ENCODE measurements at regions not wholly inside any gene's neighbourhood (a gene's known extent, or its start where the extent isn't known, plus 50 kb on each side); places are given as distances from the start of the nearest gene placed in this dataset.

- no peaks in the 10 kb centered on the region for H3K4me1 Mint-ChIP-seq (ENCODE audit: low read depth)
- H3K36me3 Mint-ChIP-seq (ENCODE audit: low read depth), result no peaks in the 10 kb centered on the region
- no peak overlapping the region for H3K27ac Mint-ChIP-seq
- no peaks in the 10 kb centered on the region for H3K27me3 Mint-ChIP-seq (ENCODE audit: low read depth)
- intact Hi-C loops (cut with micrococcal nuclease), result no loop called here
- H3K4me3 Mint-ChIP-seq (ENCODE audit: low read depth), result no peak overlapping the region
- no peaks in the 10 kb centered on the region for H3K9me3 Mint-ChIP-seq
- DNase-seq (ENCODE audit: low spot score), result no peak
Observed at GRCh38 chr2:58951722-58952121, 710.6 kb upstream of the FANCL start.

GRCh38 chr2:58950795-58951462 lies 709.8 kb upstream of the FANCL start:
- intact Hi-C loops (cut with micrococcal nuclease), result no loop called here
- no peaks in the 10 kb centered on the region for H3K36me3 Mint-ChIP-seq (ENCODE audit: low read depth)
- no peak overlapping the region for H3K4me3 Mint-ChIP-seq (ENCODE audit: low read depth)
- H3K4me1 Mint-ChIP-seq (ENCODE audit: low read depth), result no peaks in the 10 kb centered on the region
- no peak for DNase-seq (ENCODE audit: low spot score)
- H3K27ac Mint-ChIP-seq, result no peak overlapping the region
- no peaks in the 10 kb centered on the region for H3K9me3 Mint-ChIP-seq
- no peaks in the 10 kb centered on the region for H3K27me3 Mint-ChIP-seq (ENCODE audit: low read depth)

GRCh38 chr2:58939388-58939787 lies 698.3 kb upstream of the FANCL start:
- H3K9me3 Mint-ChIP-seq, result no peaks in the 10 kb centered on the region
- DNase-seq (ENCODE audit: low spot score), result no peak

GRCh38 chr2:58938988-58939387 lies 697.9 kb upstream of the FANCL start:
- Mint-ChIP-seq H3K36me3 (ENCODE audit: low read depth) (no peaks in the 10 kb centered on the region), H3K27ac (no peak overlapping the region), H3K27me3 (ENCODE audit: low read depth) (no peaks in the 10 kb centered on the region), H3K4me3 (ENCODE audit: low read depth) (no peak overlapping the region), H3K9me3 (no peaks in the 10 kb centered on the region), H3K4me1 (ENCODE audit: low read depth) (no peaks in the 10 kb centered on the region)
- intact Hi-C loops (cut with micrococcal nuclease), result no loop called here
- DNase-seq (ENCODE audit: low spot score), result no peak

More at GRCh38 chr2:58939388-58939787, 698.3 kb upstream of the FANCL start:
- H3K4me1 Mint-ChIP-seq (ENCODE audit: low read depth), result no peaks in the 10 kb centered on the region
- H3K4me3 Mint-ChIP-seq (ENCODE audit: low read depth), result no peak overlapping the region
- no peaks in the 10 kb centered on the region for H3K27me3 Mint-ChIP-seq (ENCODE audit: low read depth)
- no peaks in the 10 kb centered on the region for H3K36me3 Mint-ChIP-seq (ENCODE audit: low read depth)
- intact Hi-C loops (cut with micrococcal nuclease), result no loop called here
- H3K27ac Mint-ChIP-seq, result no peak overlapping the region

GRCh38 chr2:58932801-58933200 lies 691.7 kb upstream of the FANCL start:
- H3K4me1 Mint-ChIP-seq (ENCODE audit: low read depth), result no peaks in the 10 kb centered on the region
- no peaks in the 10 kb centered on the region for H3K9me3 Mint-ChIP-seq
- no peak overlapping the region for H3K27ac Mint-ChIP-seq
- no peak for DNase-seq (ENCODE audit: low spot score)
- no peaks in the 10 kb centered on the region for H3K36me3 Mint-ChIP-seq (ENCODE audit: low read depth)
- no peaks in the 10 kb centered on the region for H3K27me3 Mint-ChIP-seq (ENCODE audit: low read depth)
- no peak overlapping the region for H3K4me3 Mint-ChIP-seq (ENCODE audit: low read depth)
- intact Hi-C loops (cut with micrococcal nuclease), result no loop called here

GRCh38 chr2:58930537-58930936 lies 689.4 kb upstream of the FANCL start:
- H3K9me3 Mint-ChIP-seq, result no peaks in the 10 kb centered on the region
- no peaks in the 10 kb centered on the region for H3K4me1 Mint-ChIP-seq (ENCODE audit: low read depth)
- intact Hi-C loops (cut with micrococcal nuclease), result no loop called here
- no peaks in the 10 kb centered on the region for H3K36me3 Mint-ChIP-seq (ENCODE audit: low read depth)
- no peaks in the 10 kb centered on the region for H3K27me3 Mint-ChIP-seq (ENCODE audit: low read depth)
- no peak overlapping the region for H3K27ac Mint-ChIP-seq
- H3K4me3 Mint-ChIP-seq (ENCODE audit: low read depth), result no peak overlapping the region
- no peak for DNase-seq (ENCODE audit: low spot score)

GRCh38 chr2:58928973-58929372 lies 687.8 kb upstream of the FANCL start:
- Mint-ChIP-seq H3K9me3 (no peaks in the 10 kb centered on the region), H3K27me3 (ENCODE audit: low read depth) (no peaks in the 10 kb centered on the region), H3K4me1 (ENCODE audit: low read depth) (no peaks in the 10 kb centered on the region), H3K27ac (no peak overlapping the region), H3K36me3 (ENCODE audit: low read depth) (no peaks in the 10 kb centered on the region), H3K4me3 (ENCODE audit: low read depth) (no peak overlapping the region)
- DNase-seq (ENCODE audit: low spot score), result no peak
- intact Hi-C loops (cut with micrococcal nuclease), result no loop called here

GRCh38 chr2:58928391-58928790 lies 687.3 kb upstream of the FANCL start:
- Mint-ChIP-seq H3K4me1 (ENCODE audit: low read depth) (no peaks in the 10 kb centered on the region), H3K27me3 (ENCODE audit: low read depth) (no peaks in the 10 kb centered on the region), H3K4me3 (ENCODE audit: low read depth) (no peak overlapping the region), H3K36me3 (ENCODE audit: low read depth) (no peaks in the 10 kb centered on the region), H3K27ac (no peak overlapping the region), H3K9me3 (no peaks in the 10 kb centered on the region)
- intact Hi-C loops (cut with micrococcal nuclease), result no loop called here
- no peak for DNase-seq (ENCODE audit: low spot score)

- H3K4me1 Mint-ChIP-seq (ENCODE audit: low read depth), result no peaks in the 10 kb centered on the region
- H3K27me3 Mint-ChIP-seq (ENCODE audit: low read depth), result no peaks in the 10 kb centered on the region
- DNase-seq (ENCODE audit: low spot score), result no peak
- H3K36me3 Mint-ChIP-seq (ENCODE audit: low read depth), result no peaks in the 10 kb centered on the region
- no peaks in the 10 kb centered on the region for H3K9me3 Mint-ChIP-seq
- H3K4me3 Mint-ChIP-seq (ENCODE audit: low read depth), result no peak overlapping the region
- no peak overlapping the region for H3K27ac Mint-ChIP-seq
- intact Hi-C loops (cut with micrococcal nuclease), result no loop called here
Observed at GRCh38 chr2:58926112-58926511, 685.0 kb upstream of the FANCL start.

GRCh38 chr2:58925676-58926081 lies 684.6 kb upstream of the FANCL start:
- no peaks in the 10 kb centered on the region for H3K9me3 Mint-ChIP-seq
- H3K4me1 Mint-ChIP-seq (ENCODE audit: low read depth), result no peaks in the 10 kb centered on the region
- DNase-seq (ENCODE audit: low spot score), result no peak
- no peak overlapping the region for H3K27ac Mint-ChIP-seq
- no peaks in the 10 kb centered on the region for H3K36me3 Mint-ChIP-seq (ENCODE audit: low read depth)
- H3K4me3 Mint-ChIP-seq (ENCODE audit: low read depth), result no peak overlapping the region
- intact Hi-C loops (cut with micrococcal nuclease), result no loop called here
- no peaks in the 10 kb centered on the region for H3K27me3 Mint-ChIP-seq (ENCODE audit: low read depth)

- no peaks in the 10 kb centered on the region for H3K9me3 Mint-ChIP-seq
- H3K27ac Mint-ChIP-seq, result no peak overlapping the region
- DNase-seq (ENCODE audit: low spot score), result no peak
- no peaks in the 10 kb centered on the region for H3K27me3 Mint-ChIP-seq (ENCODE audit: low read depth)
- no peak overlapping the region for H3K4me3 Mint-ChIP-seq (ENCODE audit: low read depth)
- intact Hi-C loops (cut with micrococcal nuclease), result no loop called here
- H3K4me1 Mint-ChIP-seq (ENCODE audit: low read depth), result no peaks in the 10 kb centered on the region
- no peaks in the 10 kb centered on the region for H3K36me3 Mint-ChIP-seq (ENCODE audit: low read depth)
Observed at GRCh38 chr2:58923869-58924268, 682.7 kb upstream of the FANCL start.

GRCh38 chr2:58922245-58922644 lies 681.1 kb upstream of the FANCL start:
- no peaks in the 10 kb centered on the region for H3K9me3 Mint-ChIP-seq
- no peaks in the 10 kb centered on the region for H3K27me3 Mint-ChIP-seq (ENCODE audit: low read depth)
- intact Hi-C loops (cut with micrococcal nuclease), result no loop called here
- H3K27ac Mint-ChIP-seq, result no peak overlapping the region
- no peaks in the 10 kb centered on the region for H3K36me3 Mint-ChIP-seq (ENCODE audit: low read depth)
- no peak overlapping the region for H3K4me3 Mint-ChIP-seq (ENCODE audit: low read depth)
- no peaks in the 10 kb centered on the region for H3K4me1 Mint-ChIP-seq (ENCODE audit: low read depth)
- no peak for DNase-seq (ENCODE audit: low spot score)

GRCh38 chr2:58921676-58922075 lies 680.6 kb upstream of the FANCL start:
- Mint-ChIP-seq H3K27ac (no peak overlapping the region), H3K4me3 (ENCODE audit: low read depth) (no peak overlapping the region), H3K4me1 (ENCODE audit: low read depth) (no peaks in the 10 kb centered on the region), H3K27me3 (ENCODE audit: low read depth) (no peaks in the 10 kb centered on the region), H3K36me3 (ENCODE audit: low read depth) (no peaks in the 10 kb centered on the region), H3K9me3 (no peaks in the 10 kb centered on the region)
- no peak for DNase-seq (ENCODE audit: low spot score)
- intact Hi-C loops (cut with micrococcal nuclease), result no loop called here

GRCh38 chr2:58920001-58920400 lies 678.9 kb upstream of the FANCL start:
- intact Hi-C loops (cut with micrococcal nuclease), result no loop called here
- Mint-ChIP-seq H3K36me3 (ENCODE audit: low read depth) (no peaks in the 10 kb centered on the region), H3K4me3 (ENCODE audit: low read depth) (no peak overlapping the region), H3K27ac (no peak overlapping the region), H3K4me1 (ENCODE audit: low read depth) (no peaks in the 10 kb centered on the region), H3K9me3 (no peaks in the 10 kb centered on the region), H3K27me3 (ENCODE audit: low read depth) (no peaks in the 10 kb centered on the region)
- no peak for DNase-seq (ENCODE audit: low spot score)
